ENCODE measurements at regions not wholly inside any gene's neighbourhood (a gene's known extent, or its start where the extent isn't known, plus 50 kb on each side); places are given as distances from the start of the nearest gene placed in this dataset.

GRCh38 chr13:47081850-47082249, 185.0 kb upstream of the HTR2A start:
- H2BK120ac ChIP-seq (ENCODE audit: low read depth, low read length), result no peak overlapping the region
- H3K14ac ChIP-seq (replicated peaks; ENCODE audit: low read depth, low read length), result no peak overlapping the region
- WGBS, 2 experiments (ENCODE audit: extremely low coverage in 2 of 2, insufficient read length in 1 of 2), result no CpG with 5 or more reads among the region's 1 CpG
- no peak overlapping the region for H3K4ac ChIP-seq (ENCODE audit: low read depth, low read length)
- no peak overlapping the region for H3K4me2 ChIP-seq (ENCODE audit: low read depth, low read length)
- intact Hi-C loops (cut with micrococcal nuclease), result no loop called here
- no peaks in the 10 kb centered on the region for H3K9me3 ChIP-seq (ENCODE audit: control insufficient read depth, insufficient read depth, low read length)
- 0 out of 2 replicates have a peak, but pooled peaks cover 3% of the 10 kb centered on the region for H3K9me1 ChIP-seq (ENCODE audit: insufficient read depth, low read length)
- H3K18ac ChIP-seq (ENCODE audit: low read depth, low read length), result no peak overlapping the region
- no peak overlapping the region for H2AK5ac ChIP-seq (ENCODE audit: low read depth, low read length)
- H4K5ac ChIP-seq (ENCODE audit: low read depth, low read length), result no peak overlapping the region
- no peak overlapping the region for H4K91ac ChIP-seq (ENCODE audit: insufficient read depth, low read depth, low read length)
- H3K9ac ChIP-seq (ENCODE audit: low read depth, low read length), result no peak overlapping the region
- H2AFZ ChIP-seq (replicated peaks; ENCODE audit: low read length, poor library complexity), result no peak overlapping the region
- no peak overlapping the region for H2BK5ac ChIP-seq (ENCODE audit: low read depth, low read length, poor library complexity, severe bottlenecking)
- H4K8ac ChIP-seq (ENCODE audit: low read depth in 2 of 2, low read length in 2 of 2), result no peak overlapping the region
- no peaks in the 10 kb centered on the region for H3K36me3 ChIP-seq (ENCODE audit: control insufficient read depth, insufficient read depth, low read length)
- DNase-seq, result no peak
- BruUV-seq (replicated peaks), result no TSS peak
- no peaks in the 10 kb centered on the region for H3K79me1 ChIP-seq (ENCODE audit: low read depth in 1 of 2, low read length in 2 of 2)
- H2AK9ac ChIP-seq (replicated peaks; ENCODE audit: low read depth, low read length, poor library complexity), result no peak overlapping the region
- H3K23ac ChIP-seq (ENCODE audit: low read depth, low read length), result no peak overlapping the region
- ChIA-PET CTCF (no interaction called here), POLR2A (ENCODE audit: unreplicated experiment) (no interaction called here)
- H3K27me3 ChIP-seq (ENCODE audit: control insufficient read depth, insufficient read depth, low read length), result no peaks in the 10 kb centered on the region
- H2BK20ac ChIP-seq (ENCODE audit: low read depth, low read length), result no peak overlapping the region
- H3K4me1 ChIP-seq (ENCODE audit: control insufficient read depth, insufficient read depth, low read length), result no peaks in the 10 kb centered on the region
- no peak overlapping the region for H3K27ac ChIP-seq (ENCODE audit: insufficient read depth, low read length)
- in situ Hi-C loops (cut with MboI; ENCODE audit: low sequenced_read_pairs), result no loop called here
- H2BK15ac ChIP-seq (ENCODE audit: low read depth, low read length), result no peak overlapping the region
- no peak overlapping the region for H3K56ac ChIP-seq (ENCODE audit: extremely low read depth, insufficient read depth, low read length)
- no peak overlapping the region for H3K4me3 ChIP-seq (ENCODE audit: insufficient read depth, low read depth, low read length)
- TF ChIP-seq FOS (IDR thresholded peaks at IDR 0.05; ENCODE audit: low read depth, low read length) (no peak), CTCF (conservative IDR thresholded peaks at IDR 0.05; ENCODE audit: low read depth, low read length) (no peak), CEBPB (IDR thresholded peaks at IDR 0.05; ENCODE audit: low read depth, low read length) (no peak), CHD1 (IDR thresholded peaks at IDR 0.05; ENCODE audit: low read depth, low read length) (no peak), BHLHE40 (IDR thresholded peaks at IDR 0.05; ENCODE audit: low read depth, low read length) (no peak), RCOR1 (IDR thresholded peaks at IDR 0.05; ENCODE audit: insufficient replicate concordance, low read length) (no peak)
- no peak for ATAC-seq (ENCODE audit: low read depth)
- dilution Hi-C loops (cut with HindIII; ENCODE audit: low sequenced_read_pairs, unreplicated experiment), result no loop called here
- H4K20me1 ChIP-seq (ENCODE audit: insufficient read depth, low read length), result no peaks in the 10 kb centered on the region
